GM19035 (cell line): ENCODE measurements at regions not wholly inside any gene's neighbourhood (a gene's known extent, or its start where the extent isn't known, plus 50 kb on each side); places are given as distances from the start of the nearest gene placed in this dataset.

Source experiments
- ATAC-seq: cut with Tn5 transposase; IDR thresholded peaks from one replicate; pipeline ENCODE4 v1.9.1; 2021; ENCODE audit not compliant: unreplicated experiment

- no peak for ATAC-seq
These were observed 158.5 kb upstream of the PRMT6 start for GRCh38 chr1:106897976-106898375.

DNA sequence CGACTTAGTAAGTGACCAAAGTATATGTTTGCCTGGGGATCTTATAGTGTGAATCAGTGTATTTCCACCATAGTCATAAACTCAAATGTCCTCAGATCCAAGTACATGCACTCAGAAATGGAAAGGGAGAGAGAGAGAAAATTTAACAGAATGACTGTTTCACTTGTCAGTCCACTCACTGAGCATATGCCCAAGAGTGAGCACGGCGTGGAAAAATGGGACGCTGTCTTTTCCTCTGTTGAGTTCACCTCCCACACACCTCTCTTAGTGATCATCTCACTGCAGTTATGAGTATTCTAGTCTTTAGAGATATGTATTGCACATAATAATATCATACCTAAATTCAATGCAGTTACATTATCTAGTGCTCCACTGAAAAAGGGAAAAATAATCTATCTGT, 156.8 kb upstream of the PRMT6 start:
- no peak for ATAC-seq

DNA sequence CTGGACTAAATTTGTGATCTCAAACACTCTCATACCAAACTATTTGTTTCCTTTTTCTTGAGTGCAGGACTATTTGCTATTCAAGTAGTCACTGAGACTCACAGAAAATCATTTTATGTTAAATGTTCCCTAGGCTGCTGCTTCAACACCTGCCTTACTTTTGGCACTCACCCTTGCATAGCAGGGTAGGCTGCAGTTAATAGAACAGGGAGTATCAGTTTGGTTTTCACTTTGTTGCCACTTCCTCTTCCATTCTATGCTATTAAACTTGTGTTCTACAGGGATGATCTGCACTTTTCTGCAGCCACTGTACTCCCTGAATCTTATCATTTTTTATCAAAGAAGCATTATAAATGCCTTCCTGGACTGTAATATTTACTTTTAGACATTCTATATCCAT, 148.7 kb upstream of the PRMT6 start:
- peak; percentile 94 for ATAC-seq

DNA sequence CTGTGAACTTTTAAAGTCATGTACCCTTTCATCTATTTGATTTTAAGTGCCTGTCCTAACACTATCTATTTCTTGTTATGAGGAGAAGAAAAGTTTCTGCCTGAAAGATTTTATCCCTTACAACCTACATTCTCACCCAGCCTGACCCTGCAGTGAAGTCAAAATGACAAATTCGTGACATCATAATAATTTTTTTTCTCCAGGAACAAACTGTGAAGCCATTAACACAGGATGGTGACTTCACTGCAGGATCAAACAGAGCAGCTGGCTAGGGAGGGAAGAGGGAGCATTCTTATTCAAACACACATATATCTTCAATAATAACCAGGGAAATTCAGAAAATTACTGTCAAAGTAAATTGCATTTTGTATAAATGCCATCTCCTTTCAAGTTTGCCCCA, 147.8 kb upstream of the PRMT6 start:
- ATAC-seq: no peak

DNA sequence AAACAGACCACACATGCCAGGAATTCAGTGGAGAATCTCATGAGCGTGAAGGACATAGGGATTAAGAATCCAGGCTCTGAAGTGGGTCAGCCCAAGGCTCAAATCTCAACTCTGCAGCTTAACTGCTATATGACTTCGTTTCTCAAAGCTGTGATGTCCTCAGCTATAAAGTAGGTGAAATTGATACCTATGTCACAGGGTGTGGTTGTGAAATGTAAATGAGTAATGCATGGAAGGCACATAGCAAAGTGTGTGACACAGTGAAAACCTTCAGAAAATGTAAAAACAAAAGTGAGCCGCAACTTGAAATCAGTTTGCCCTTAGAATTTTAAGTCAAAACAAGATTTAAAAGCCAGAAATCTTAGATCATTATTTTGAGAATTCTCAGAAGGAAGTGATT, 145.7 kb upstream of the PRMT6 start:
- ATAC-seq: no peak

- ATAC-seq: no peak
These were observed 144.3 kb upstream of the PRMT6 start for GRCh38 chr1:106912131-106912530.

GRCh38 chr1:106921186-106921585, 135.3 kb upstream of the PRMT6 start:
- no peak for ATAC-seq

- no peak for ATAC-seq
These were observed 132.1 kb upstream of the PRMT6 start for GRCh38 chr1:106924360-106924759.

- no peak for ATAC-seq
These were observed 130.7 kb upstream of the PRMT6 start for GRCh38 chr1:106925750-106926149.

- no peak for ATAC-seq
These were observed 129.5 kb upstream of the PRMT6 start for GRCh38 chr1:106926803-106927582.

DNA sequence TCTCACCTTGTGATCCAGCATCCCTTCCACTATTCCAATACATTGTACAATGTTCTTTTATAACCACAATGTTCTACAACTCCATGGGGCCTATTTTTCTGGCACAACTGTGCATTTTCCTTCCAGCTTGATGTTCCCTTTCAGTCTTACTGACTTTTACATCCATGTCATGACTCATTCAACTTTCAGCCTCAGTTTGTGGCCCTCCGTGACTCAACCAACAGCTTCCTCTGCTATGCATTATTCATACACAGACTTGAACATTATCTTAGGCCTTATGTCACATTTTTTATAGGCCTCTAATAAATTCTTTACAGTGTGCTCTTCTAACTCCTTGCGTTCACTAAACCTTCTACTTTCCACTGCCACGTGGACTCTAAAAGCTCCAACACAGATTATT, 119.4 kb upstream of the PRMT6 start:
- ATAC-seq: no peak

DNA sequence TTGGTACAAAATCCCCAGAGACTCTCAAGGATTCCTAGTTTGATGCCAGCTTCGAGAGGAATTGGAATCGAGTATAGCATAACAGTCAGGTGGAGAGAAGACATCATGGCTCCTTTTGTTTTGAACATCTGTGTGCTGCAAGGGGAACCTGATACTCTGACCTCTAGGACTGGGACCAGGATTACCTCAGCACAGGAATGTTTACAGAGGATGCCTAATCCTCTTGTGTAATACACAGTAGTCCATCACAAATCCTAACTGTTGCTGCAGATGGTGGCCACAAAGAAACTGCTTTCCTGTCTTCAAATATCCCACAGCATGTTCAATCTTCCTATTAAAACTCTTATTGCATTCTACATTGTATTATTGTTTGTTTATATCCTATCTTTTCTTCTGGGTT, 111.8 kb upstream of the PRMT6 start:
- no peak for ATAC-seq

GRCh38 chr1:106952776-106953175, 103.7 kb upstream of the PRMT6 start:
- ATAC-seq: no peak

GRCh38 chr1:106954661-106955229, 101.7 kb upstream of the PRMT6 start:
- ATAC-seq: no peak

GRCh38 chr1:106956721-106957120, 99.8 kb upstream of the PRMT6 start:
- ATAC-seq: no peak

GRCh38 chr1:106957795-106958194, 98.7 kb upstream of the PRMT6 start:
- ATAC-seq: no peak

- ATAC-seq: no peak
These were observed 96.1 kb upstream of the PRMT6 start for GRCh38 chr1:106960412-106960811.

GRCh38 chr1:106961646-106962045, 94.8 kb upstream of the PRMT6 start:
- no peak for ATAC-seq

DNA sequence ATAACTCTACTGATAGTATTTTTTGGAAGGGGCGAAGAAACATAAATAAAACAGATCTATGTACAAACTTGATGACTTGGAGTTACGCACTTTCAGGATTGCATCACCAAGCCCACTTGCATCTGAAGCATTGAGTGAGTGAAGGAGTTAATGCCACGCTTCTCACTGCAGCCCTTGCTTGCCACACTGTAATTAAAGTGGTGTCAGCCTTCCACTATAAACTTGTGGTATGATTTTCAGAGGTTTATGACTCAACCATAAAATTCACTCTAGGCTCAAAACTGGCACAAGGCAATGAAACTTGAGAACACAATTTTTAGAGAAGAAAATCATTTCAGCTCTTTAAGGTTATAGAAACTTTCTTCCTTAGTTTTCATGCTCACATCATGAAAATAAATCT, 93.9 kb upstream of the PRMT6 start:
- no peak for ATAC-seq

DNA sequence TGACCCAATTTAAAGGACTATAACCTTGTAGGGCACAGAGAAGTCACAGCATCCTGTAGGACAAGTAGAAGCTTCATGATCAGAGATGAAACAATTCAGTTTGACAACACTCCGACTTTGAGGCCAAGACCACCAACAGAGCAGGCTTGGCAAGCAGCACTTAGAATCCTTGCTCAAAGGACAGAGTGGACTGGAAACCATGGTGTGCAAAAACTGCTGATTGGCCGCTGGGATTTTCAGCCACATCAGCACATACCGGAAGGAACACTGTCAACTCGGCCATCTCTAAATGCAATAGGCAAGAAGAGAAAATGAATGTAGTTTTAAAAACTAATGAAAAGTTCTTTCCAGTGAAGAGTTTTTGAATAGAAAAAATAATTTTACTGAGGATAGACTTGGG, 92.0 kb upstream of the PRMT6 start:
- no peak for ATAC-seq

DNA sequence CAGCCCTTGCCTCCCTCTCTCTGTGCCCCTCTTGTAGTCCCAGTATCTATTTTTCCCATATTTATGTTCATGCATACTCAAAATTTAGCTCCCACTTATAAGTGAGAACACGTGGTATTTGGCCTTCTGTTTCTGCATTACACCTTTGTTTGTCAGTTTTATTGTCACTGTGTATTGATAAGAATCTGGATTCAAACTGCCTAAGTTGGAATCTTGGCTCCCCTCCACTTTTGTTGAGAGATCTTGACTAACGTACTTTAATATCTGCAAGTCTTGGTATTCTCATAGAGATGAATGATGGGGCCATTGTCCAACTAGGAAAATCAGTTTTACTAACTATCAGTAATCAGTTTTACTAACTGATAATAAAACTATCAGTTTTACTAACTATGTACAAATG, 87.8 kb upstream of the PRMT6 start:
- no peak for ATAC-seq

GRCh38 chr1:106969731-106970130, 86.7 kb upstream of the PRMT6 start:
- no peak for ATAC-seq

- no peak for ATAC-seq
These were observed 84.4 kb upstream of the PRMT6 start for GRCh38 chr1:106972074-106972473.
